Loucy (cell line): ENCODE measurements at regions not wholly inside any gene's neighbourhood (a gene's known extent, or its start where the extent isn't known, plus 50 kb on each side); places are given as distances from the start of the nearest gene placed in this dataset.

Source experiments
- CTCF ChIP-seq: fragments of 200-600 bp; sonication (generic); conservative IDR thresholded peaks from 2 replicates; pipeline ENCODE4 v1.5.1; 2014; ENCODE audit warnings: mild to moderate bottlenecking, antibody characterized with exemption, low read length
- EZH2phosphoT487 ChIP-seq: fragments of 200-600 bp; IDR thresholded peaks from 2 replicates; pipeline ENCODE4 v1.6.1; 2018; ENCODE audit warnings: antibody characterized with exemption, mild to moderate bottlenecking, moderate library complexity, borderline replicate concordance

- TF ChIP-seq CTCF (no peak), EZH2phosphoT487 (no peak)
Measured at GRCh38 chr5:153211076-153211475, 279.4 kb upstream of the GRIA1 start.
